NCI-H69 (cell line): ENCODE measurements at regions not wholly inside any gene's neighbourhood (a gene's known extent, or its start where the extent isn't known, plus 50 kb on each side); places are given as distances from the start of the nearest gene placed in this dataset.

Experiments
- DNase-seq: peaks from one replicate; lab custom pipeline; 2025; lab: John Stamatoyannopoulos, UW

DNA sequence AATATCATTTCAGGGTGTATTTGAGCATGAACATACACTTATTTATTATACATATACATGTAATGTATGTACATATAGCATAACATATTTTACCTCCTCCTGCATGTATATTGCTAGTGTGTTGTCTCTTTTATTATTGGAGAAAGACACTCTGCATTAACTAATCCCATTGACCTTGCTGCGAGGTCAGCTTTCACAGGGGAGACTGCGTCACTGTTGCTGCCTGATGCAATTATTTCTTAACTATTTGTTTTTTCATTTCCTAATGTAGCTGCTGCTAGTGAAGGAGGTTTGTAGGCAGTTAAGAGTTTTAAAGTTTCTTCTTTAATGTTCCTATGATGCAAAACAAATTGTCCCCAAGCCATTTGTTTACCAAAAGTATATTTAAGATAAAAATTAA lies 185.4 kb upstream of the CNTN5 start:
- no peak for DNase-seq

DNA sequence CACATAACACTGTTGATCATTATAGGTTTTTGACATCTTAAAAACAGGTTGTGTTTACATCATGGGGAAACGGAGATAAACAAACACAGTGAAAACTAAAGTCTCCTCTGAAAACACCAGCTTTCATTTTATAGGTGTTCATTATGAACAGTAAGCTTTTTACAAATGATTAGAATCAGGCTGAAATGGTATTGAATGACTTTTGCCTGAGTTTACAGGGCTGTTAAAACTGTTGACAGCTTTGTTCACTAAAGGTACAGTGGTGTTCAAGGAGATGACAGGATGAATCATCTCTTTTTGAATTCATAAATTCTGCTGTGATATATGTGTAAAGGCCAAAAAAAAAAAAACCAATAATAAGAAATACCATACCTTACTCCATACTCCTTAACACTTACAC lies 184.6 kb upstream of the CNTN5 start:
- DNase-seq, result no peak

DNA sequence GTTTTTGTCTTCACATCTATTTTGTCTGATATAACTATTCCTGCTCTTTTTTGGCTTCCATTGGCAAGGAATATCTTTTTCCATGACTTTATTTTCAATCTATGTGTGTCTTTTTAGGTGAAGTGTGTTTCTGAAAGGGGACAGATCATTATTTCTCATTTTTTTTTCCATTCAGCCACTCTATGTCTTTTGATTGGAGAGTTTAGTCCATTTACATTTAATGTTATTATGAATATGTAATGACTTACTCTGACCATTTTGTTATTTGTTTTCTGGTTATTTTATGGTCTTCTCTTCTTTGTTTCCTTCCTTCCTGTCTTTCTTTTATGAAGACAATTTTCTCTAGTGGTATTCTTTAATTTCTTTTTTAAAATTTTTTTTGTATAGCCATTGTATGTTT lies 178.6 kb upstream of the CNTN5 start:
- no peak for DNase-seq

DNA sequence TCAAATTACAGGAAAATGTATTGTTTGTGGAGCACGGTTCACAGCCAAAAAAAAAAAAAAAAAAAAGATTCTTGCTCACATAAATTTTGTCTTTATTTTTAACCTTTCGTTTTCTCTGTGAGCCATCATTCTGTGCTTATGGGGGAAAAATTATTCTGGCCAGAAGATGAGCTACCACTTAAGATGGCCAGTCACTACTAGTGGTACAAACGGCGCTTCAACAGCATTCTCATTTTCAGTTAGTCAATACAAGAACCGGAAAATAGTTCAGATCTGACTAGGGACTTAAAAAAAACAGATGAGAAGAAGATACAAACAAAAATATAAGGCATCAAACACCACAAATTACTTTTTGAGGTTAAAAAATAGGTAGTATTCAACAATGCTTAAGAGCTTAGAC lies 158.6 kb upstream of the CNTN5 start:
- DNase-seq, result no peak

DNA sequence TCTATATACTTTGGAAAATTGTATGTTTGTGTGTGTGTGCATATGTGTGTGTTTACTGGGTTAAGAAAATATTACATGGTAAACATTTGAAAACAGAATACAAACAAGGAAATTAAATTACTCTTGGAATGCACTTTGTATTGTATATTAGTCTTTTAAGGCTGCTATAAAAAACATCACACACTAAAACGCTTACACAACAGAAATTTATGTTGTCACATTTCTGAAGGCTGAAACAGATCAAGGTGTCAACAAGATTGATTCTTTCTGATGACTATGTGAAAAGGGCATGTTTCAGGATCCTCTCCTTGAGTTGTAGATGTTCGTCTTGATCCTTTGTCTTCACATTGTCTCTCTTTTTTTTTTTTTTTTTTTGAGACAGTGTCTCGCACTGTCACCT lies 149.1 kb upstream of the CNTN5 start:
- DNase-seq, result no peak

DNA sequence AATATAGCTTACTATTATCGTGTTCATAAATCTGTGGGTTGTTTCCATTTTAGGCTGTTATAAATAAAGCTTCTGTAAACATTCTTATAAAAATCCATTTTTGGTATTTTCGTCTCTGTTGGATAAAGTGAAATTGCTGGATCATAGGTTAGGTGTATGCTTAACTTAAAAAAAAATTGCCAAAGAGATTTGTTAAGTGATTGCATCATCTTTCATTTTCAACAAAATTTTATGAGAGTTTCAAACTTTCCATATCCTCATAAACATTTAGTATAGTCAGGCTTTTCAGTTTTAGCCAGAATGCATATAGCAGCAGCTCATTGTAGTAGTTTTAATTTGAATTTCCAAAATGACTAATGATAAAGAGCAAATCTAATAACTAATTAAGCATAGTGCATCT lies 146.7 kb upstream of the CNTN5 start:
- DNase-seq, result no peak

DNA sequence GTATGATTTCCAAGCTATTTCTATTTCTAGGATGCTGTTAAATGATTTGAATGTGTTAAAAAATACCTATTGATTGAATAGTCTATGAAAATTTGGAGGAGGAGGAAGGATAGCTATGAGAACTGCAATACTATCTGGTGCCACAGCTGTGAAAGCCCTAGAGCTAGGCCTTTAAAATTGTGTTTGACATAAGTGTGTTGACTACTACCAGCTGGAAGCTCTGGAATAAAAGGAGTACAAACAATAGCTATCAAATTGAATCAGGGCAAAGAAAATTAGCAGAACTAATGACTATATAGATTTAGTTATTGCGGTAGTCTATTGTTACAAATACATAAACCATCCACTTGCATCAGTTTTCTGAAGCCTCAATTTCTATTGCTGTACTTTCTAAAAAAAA lies 124.8 kb upstream of the CNTN5 start:
- DNase-seq, result peak; percentile 91

DNA sequence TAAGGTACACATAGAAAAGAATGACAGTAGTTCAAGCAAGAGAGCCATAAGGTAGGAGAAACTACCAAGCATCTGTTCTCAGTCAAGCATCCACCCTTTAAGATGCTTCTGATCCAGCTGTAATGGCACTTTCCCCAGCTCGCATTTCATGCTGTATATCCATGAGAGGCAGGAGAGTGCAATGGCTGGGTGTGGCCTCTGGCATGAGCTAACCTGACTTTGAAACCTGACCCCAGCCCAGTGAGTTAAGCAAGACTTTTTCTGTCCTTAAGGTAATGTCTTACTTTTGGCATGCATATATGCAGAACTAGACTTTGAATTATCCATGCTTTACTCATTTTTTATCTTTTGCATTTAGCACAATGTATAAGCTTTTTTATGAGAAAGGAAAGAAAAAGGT lies 79.8 kb upstream of the CNTN5 start:
- peak; percentile 88 for DNase-seq

DNA sequence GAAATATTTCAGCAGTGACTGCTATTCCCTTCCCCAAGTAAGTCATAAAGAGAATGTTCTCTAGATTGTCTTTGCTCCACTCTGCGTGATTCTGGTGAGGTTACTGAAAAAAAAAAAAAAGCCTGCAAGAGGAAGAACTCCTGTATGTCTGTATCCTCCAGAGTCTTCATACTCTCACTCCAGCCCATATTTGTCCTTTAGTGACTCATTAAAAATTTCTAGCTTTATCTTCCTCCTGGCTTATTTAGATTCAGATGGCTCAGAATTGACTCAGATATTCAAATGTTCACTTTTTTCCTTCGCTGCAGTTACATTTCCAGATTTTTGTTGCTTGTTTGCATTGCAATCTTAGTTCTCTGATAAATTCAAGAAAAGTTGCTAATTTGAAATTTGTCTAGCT lies 76.3 kb upstream of the CNTN5 start:
- no peak for DNase-seq

DNA sequence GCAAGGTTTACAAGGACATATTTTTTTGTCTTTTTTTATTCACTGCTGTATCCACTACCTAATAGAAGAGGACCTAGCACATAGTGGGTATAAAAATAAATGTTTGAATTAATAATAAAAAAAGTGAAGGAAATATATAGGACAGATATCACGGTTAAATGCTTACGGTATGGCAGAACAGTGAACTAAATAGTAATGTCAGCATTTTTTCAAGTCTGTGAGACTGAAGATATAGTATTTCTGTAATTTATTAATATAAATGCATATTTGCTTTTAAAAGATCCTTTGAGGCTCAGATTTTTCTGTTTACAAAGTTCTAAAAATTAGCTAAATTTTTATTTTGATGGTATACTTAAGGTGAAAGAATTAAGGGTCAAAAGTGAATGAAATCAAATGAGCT lies 68.6 kb upstream of the CNTN5 start:
- DNase-seq, result no peak

DNA sequence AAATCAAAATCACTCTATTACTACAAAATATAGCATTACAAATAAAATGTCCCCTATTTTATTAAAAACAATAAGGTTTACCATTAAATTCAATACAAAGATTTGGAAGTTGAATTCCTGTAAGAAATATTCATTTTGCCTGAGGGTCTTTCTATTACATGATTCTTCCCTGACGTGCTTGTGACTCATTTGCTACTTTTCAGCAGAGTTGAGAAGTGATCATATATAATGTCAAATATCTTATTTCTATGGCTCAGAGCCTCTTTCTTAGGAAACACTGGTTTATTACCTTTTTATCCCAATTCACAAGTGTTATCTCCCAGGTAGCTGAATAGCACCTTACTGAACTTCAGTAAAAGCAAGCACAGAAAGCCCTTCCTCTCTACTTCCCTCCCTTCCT lies 65.2 kb upstream of the CNTN5 start:
- no peak for DNase-seq

DNA sequence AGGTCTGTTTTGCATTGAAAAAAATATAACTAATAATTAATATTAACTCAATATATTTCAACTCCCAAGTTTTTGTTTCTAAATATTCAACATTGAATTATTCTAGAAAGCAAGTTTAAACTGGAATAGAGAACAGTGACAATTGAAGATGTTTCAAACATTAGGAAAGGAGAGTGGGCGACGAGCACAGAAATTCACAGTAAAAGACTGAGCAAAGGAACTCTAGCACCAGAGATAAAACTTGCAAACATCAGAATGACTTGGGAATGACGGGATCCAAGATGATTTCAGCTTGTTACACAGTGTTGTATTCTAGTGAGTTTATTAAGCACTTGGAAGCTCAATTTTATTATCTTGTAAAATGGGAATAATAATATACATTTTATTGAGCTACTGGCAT lies 56.6 kb upstream of the CNTN5 start:
- DNase-seq, result no peak

DNA sequence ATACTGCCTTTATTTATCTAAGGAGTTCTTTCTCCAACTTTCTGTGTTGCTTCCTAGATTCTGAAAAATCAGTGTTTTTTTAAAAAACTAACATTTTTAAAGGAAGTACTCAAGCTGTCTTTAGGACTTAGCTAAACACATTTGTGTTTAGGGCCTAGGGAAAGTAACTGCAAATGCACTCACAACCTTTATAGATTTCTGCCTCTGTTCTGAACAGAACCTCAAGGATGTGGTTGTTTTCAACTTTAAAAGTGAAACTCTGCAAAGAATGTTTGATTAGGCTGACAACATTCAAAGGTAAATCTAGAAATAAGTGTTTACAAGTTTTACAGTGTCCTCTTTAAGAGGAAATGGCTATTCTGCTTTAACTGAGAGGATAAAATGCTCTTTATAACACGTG lies 55.4 kb upstream of the CNTN5 start:
- no peak for DNase-seq

DNA sequence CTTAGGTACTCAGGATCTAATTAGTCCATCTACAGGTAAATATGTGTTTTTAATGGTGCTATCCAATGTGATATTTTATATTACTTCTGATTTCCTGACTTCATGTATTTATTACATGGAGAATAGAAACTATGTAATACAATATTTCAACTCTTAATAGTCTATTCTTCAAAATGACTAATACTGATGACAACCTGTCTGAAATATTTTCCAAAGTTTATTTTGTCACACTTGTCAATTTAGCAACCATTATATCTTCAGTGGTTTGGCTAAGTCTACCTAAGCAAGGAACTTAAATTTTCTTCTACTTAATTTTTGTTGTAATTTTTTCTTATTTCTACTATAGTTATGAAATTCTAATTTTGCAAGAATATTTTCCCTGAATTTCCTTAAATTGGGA lies 55.0 kb upstream of the CNTN5 start:
- no peak for DNase-seq

DNA sequence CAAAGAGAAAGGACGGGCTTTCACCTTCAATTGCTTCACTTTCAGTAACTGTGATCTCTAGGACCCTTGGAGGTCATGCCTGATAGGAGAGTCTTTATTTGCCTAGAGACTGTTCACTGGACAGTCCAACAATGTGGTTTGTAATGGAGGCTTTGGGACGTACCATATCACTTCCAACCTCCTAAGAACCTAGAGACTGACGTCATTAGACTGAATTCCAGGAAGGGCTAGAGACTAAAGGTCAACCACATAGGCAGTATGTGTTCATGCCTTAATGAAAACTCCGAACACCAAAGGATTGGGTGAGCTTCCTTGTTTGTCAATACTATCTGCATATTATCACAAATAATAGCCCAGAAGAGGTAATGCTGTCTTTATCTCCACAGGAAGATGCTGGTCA lies 53.7 kb upstream of the CNTN5 start:
- no peak for DNase-seq
